Kidney epithelial cell (primary cell): ENCODE measurements at regions not wholly inside any gene's neighbourhood (a gene's known extent, or its start where the extent isn't known, plus 50 kb on each side); places are given as distances from the start of the nearest gene placed in this dataset.
"Not testable (repeated sequence)": the region's sequence is repeated elsewhere in the genome, so short reads cannot be mapped to it uniquely, and the experiment has no call there.

ENCODE experiments used
- DNase-seq: peaks from one replicate; pipeline ENCODE4 v3.0.0-alpha.2; 2010; ENCODE audit warnings: low read depth
- H3K27me3 ChIP-seq: 2 replicates; pipeline ENCODE4 v1.6.0; 2011; ENCODE audit warnings: low read length; ENCODE audit not compliant: control insufficient read depth, insufficient read depth
- H3K36me3 ChIP-seq: 2 replicates; pipeline ENCODE4 v1.5.1; 2011; ENCODE audit warnings: low read length; ENCODE audit not compliant: control insufficient read depth, insufficient read depth
- H3K4me3 ChIP-seq: 2 replicates; pipeline ENCODE4 v1.5.1; 2011; ENCODE audit warnings: low read depth, mild to moderate bottlenecking, control low read depth, low read length
- TF ChIP-seq, protein P1 (sequence below): IDR thresholded peaks from 2 replicates; pipeline ENCODE4 v1.5.1; 2011; ENCODE audit warnings: mild to moderate bottlenecking, moderate library complexity, low read length, control low read depth, inconsistent platforms; ENCODE audit not compliant: insufficient read depth, poor library complexity, severe bottlenecking

- no peak for DNase-seq
- H3K4me3 ChIP-seq: no peak overlapping the region
- TF ChIP-seq, protein P1, sequence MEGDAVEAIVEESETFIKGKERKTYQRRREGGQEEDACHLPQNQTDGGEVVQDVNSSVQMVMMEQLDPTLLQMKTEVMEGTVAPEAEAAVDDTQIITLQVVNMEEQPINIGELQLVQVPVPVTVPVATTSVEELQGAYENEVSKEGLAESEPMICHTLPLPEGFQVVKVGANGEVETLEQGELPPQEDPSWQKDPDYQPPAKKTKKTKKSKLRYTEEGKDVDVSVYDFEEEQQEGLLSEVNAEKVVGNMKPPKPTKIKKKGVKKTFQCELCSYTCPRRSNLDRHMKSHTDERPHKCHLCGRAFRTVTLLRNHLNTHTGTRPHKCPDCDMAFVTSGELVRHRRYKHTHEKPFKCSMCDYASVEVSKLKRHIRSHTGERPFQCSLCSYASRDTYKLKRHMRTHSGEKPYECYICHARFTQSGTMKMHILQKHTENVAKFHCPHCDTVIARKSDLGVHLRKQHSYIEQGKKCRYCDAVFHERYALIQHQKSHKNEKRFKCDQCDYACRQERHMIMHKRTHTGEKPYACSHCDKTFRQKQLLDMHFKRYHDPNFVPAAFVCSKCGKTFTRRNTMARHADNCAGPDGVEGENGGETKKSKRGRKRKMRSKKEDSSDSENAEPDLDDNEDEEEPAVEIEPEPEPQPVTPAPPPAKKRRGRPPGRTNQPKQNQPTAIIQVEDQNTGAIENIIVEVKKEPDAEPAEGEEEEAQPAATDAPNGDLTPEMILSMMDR: no peak
- H3K36me3 ChIP-seq: no peaks in the 10 kb centered on the region
- H3K27me3 ChIP-seq: no peaks in the 10 kb centered on the region
Measured at GRCh38 chr1:68827261-68827660, 330.4 kb upstream of the DEPDC1 start.

GRCh38 chr1:68828013-68828412, 331.1 kb upstream of the DEPDC1 start:
- TF ChIP-seq, protein P1: no peak
- Histone ChIP-seq H3K4me3 (no peak overlapping the region), H3K27me3 (no peaks in the 10 kb centered on the region), H3K36me3 (no peaks in the 10 kb centered on the region)
- DNase-seq: no peak

DNA sequence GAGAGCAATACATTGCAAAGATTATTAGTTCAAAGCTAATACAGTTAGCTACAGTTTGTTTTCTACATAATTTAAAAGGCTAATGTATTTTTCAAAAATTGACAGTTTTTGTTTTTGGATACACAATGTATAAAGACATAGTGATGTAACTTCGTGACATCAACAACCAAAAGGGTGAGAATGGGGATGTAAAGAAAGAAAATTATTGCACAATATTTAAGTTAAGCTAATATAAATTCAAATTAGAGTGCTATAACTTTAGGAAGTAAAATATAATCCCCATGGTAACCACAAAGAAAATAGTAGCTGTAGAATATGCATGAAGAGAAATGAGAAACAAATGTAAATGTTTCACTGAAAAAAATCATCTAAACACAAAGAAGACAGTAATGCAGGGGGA, 334.4 kb upstream of the DEPDC1 start:
- H3K27me3 ChIP-seq: no peaks in the 10 kb centered on the region
- DNase-seq: no peak
- H3K4me3 ChIP-seq: no peak overlapping the region
- TF ChIP-seq, protein P1: no peak
- H3K36me3 ChIP-seq: no peaks in the 10 kb centered on the region

DNA sequence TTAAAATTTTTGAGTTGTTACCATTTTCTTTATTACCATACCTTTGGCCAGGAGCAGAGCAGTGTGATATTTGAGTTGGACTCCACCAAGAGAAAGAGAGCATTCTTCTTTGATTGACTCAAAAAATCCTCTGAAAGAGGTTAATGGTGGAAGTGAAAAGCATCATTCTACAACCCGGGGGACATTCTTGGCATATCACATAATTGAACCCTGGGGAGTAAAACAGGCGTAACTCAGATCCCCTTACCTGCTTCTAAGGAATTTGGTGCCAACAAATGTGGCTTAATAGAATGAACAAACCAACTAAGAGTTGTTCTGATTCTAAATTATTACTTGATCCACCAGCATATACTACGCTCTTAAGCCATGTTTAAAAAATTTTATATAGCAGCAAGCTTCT, 351.1 kb upstream of the DEPDC1 start:
- TF ChIP-seq, protein P1: no peak
- Histone ChIP-seq H3K36me3 (no peaks in the 10 kb centered on the region), H3K27me3 (no peaks in the 10 kb centered on the region), H3K4me3 (no peak overlapping the region)
- DNase-seq: no peak

DNA sequence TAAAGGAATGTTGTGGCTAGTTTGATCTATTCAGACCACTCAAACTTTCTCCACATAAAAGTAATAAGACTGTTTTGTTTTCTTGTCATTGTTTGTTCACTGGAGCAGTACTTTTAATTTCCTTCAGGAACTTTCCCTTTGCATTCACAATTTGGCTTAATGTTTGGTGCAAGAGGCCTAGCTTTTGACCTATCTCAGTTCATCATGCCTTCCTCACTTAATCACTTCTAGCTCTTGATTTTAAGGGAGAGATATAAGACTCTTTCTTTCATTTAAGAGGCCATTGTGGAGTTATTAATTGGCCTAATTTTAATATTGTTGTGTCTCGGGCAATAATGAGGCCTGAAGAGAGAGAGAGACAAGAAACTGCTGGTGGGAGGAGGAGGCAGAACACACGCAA, 371.7 kb upstream of the DEPDC1 start:
- no peaks in the 10 kb centered on the region for H3K36me3 ChIP-seq
- no peak for DNase-seq
- no peak overlapping the region for H3K4me3 ChIP-seq
- TF ChIP-seq, protein P1: no peak
- no peaks in the 10 kb centered on the region for H3K27me3 ChIP-seq

DNA sequence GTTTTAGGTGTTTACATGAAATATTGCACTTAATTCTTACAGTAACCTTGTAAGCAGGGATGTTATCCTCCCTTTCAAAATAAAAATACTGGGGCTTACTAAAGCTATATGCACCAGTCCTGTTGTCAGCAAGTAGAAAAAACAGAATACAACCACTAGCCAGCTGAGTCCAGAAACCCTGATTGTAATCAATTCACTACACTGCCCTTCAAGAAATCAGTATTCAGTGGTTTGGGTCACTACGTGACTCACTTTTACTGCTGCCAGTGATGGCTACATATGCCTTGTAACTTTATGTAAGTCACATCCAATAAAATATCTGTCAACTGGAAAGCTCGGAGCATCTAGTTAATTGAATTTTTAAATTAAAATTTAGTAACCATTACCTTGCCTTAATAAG, 376.3 kb upstream of the DEPDC1 start:
- TF ChIP-seq, protein P1: no peak
- DNase-seq: no peak
- H3K4me3 ChIP-seq: no peak overlapping the region
- H3K36me3 ChIP-seq: no peaks in the 10 kb centered on the region
- H3K27me3 ChIP-seq: no peaks in the 10 kb centered on the region

DNA sequence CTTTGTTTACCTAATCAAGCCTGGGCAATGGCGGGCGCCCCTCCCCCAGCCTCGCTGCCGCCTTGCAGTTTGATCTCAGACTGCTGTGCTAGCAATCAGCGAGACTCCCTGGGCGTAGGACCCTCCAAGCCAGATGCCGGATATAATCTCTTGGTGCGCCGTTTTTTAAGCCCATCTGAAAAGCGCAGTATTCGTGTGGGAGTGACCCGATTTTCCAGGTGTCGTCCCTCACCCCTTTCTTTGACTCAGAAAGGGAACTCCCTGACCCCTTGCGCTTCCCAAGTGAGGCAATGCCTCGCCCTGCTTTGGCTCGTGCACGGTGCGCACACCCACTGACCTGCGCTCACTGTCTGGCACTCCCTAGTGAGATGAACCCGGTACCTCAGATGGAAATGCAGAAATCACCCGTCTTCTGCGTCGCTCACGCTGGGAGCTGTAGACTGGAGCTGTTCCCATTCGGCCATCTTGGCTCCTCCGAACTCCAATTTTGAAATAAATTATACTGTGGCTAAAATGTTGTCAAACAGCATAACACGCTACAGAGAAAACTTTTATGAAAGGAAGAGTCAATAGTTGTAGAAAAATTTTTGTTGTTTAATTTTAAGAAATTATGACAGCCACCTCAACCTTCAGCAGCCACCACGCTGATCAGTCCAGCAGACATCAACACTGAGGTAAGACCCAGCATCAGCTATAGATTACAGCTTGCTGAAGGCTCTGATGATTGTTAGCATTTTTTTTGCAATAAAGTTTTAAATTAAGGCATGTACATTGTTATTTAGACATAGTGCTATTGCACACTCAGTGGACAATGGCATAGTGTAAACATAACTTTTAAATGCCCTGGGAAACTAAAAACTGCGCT, 384.7 kb upstream of the DEPDC1 start:
- not testable (repeated sequence) for H3K27me3 ChIP-seq, H3K4me3 ChIP-seq, DNase-seq, H3K36me3 ChIP-seq
